NCI-H774 (cell line): ENCODE measurements at regions not wholly inside any gene's neighbourhood (a gene's known extent, or its start where the extent isn't known, plus 50 kb on each side); places are given as distances from the start of the nearest gene placed in this dataset.
"Not testable (repeated sequence)": the region's sequence is repeated elsewhere in the genome, so short reads cannot be mapped to it uniquely, and the experiment has no call there.

ENCODE experiments used
- DNase-seq: peaks from one replicate; lab custom pipeline; 2025; lab: John Stamatoyannopoulos, UW

DNA sequence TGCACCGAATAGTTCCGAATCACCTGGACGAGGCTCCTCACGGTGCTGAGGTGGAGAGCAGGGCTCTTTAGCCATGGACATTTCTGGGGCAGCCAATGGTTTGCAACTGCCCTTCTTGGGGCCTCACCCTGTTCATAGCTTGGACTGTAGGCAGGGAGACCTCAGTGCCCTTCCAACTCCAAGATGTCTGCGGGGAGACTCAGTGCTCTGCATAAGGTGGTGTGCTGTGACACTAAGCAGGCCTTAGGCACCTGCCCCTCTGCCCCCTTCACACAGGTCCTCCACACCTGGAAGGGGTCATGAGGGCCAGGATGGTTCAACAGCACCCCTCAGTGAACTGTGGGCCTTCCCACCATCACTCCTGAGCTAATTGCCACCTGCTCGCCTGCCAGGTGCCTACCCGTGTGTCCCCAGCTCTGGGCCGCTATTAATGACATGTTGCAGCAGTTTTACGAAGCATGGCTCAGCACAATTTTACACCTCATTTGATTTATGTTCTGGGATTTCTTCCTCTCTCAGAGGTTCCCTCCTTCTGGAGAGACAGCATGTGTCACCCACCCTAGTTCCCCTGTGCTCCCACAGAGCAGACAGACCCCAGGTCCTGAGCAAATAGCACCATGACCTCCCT lies 101.2 kb upstream of the SMAD3 start:
- no peak for DNase-seq

- no peak for DNase-seq
These were observed 100.6 kb upstream of the SMAD3 start for GRCh38 chr15:66964791-66965190.

DNA sequence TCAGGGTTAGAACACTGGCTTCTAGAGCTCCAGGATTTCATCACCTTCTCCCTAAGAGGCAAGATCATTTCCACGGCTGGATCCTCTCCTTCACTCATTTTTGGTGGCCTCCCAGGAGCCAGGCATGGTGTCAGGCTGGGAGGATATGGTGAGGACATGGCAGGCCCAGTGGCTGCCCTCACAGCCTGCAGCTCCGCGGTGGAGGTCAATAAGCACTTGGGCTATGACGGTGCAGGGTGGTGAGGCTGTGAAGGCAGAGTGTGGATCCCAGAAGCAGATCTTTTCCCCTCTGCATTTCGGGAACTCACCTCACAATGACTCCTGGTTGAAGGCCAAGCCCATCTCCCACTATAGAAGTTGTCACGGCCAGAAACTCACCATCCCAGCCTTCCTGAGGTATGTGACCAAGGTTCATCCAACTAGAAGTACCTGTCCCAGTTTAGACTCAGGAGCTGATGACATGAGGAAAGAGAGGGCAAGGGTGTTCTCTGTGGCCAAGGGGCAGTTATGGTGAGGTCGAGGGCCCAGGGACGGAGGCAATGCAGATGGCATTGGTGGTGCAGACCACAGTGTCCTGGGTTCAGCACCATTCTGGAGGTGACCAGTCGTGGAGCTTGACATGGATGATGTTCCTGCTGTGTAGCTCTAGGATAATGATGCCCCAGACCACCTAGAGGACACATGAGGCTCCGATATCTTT lies 100.1 kb upstream of the SMAD3 start:
- DNase-seq: no peak

DNA sequence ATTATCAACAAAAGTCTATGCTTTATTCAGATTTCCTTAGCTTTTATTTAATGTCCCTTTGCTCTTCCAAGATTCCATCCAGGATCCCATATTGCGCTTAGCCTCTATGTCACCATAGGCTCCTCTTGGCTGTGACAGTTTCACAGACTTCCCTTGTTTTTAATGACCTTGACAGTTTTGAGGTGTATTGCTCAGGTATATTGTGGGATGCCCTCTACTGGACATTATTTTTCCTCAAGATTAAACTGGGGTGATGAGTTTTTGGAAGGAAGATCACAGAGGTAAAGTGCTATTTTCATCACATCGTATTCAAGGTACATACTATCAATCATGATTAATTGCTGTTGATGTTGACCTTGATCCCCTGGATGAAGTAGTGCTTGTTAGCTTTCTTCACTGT lies 99.1 kb upstream of the SMAD3 start:
- DNase-seq: no peak

DNA sequence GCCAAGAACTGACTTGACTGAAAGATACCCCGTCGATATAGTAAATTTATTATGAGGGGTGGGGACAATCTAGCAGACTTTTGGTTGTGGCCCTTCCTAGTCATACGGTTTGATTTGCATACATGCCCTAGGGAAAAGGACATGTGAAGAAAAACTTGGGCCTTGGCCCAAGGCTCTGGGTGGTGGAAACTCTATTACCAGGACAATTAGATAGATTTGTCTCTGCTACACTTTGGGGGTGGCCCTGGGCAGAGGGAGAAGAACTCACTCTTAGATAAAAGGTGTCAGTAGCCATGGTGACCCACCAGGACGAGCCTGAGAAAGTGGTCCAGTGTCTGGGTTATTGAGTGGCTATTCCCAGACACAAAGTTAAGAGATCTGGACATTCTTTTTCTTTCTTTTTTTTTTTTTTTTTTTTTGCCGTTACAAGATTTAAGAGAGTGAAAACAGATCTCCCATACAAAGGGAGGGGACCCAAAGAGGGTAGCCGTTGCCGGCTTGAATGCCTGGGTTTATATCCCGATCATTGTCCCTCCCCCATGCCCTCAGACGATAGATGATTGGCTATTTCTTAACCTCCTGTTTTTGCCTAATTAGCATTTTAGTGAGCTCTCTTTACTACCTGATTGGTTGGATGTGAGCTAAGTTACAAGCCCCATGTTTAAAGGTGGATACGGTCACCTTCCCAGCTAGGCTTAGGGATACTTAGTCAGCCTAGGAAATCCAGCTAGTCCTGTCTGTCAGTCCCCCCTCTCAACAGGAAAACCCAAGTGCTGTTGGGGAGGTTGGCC lies 96.4 kb upstream of the SMAD3 start:
- DNase-seq: no peak

- not testable (repeated sequence) for DNase-seq
These were observed 91.3 kb upstream of the SMAD3 start for GRCh38 chr15:66974131-66974530.

DNA sequence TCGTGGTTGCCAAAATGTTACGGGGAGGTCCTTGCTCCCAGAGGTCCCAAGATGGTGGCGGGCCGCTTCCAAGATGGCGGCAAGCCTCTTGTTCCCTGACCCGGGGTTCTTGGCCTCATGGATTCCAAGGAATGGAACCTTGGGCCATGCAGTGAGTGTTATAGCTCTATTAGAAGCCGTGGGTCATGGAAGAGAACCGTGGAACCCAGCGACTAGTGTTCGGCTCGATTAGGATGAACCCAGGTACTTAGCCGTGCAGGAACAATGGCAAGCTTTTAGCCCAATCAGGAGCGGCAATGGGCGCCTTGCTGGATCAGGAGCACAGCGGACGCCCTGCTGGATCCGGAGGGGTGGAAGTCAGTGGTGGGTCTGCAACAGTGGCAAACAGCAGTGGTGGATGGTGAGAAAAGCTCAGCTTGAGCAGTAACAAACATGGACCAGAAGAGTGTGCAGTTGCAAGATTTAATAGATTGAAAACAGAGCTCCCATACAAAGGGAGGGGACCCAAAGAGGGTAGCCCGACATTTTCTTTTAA lies 89.2 kb upstream of the SMAD3 start:
- DNase-seq: not testable (repeated sequence)

DNA sequence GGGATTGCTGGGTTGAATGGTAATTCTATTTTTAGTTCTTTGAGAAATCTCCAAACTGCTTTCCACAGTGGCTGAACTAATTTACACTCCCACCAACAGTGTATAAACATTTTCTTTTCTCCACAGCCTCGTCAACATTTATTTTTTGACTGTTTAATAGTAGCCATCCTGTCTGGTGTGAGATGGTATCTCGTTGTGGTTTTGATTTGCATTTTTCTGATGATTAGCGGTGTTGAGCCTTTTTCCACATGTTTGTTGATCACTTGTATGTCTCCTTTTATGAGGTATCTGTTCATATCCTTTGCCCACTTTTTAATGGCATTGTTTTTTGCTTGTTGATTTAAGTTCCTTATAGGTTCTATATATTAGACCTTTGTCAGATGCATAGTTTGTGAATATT lies 85.1 kb upstream of the SMAD3 start:
- not testable (repeated sequence) for DNase-seq

GRCh38 chr15:66981771-66982170 lies 83.6 kb upstream of the SMAD3 start:
- DNase-seq: no peak

GRCh38 chr15:66982250-66982649 lies 83.2 kb upstream of the SMAD3 start:
- no peak for DNase-seq

GRCh38 chr15:66982816-66983215 lies 82.6 kb upstream of the SMAD3 start:
- DNase-seq: no peak

DNA sequence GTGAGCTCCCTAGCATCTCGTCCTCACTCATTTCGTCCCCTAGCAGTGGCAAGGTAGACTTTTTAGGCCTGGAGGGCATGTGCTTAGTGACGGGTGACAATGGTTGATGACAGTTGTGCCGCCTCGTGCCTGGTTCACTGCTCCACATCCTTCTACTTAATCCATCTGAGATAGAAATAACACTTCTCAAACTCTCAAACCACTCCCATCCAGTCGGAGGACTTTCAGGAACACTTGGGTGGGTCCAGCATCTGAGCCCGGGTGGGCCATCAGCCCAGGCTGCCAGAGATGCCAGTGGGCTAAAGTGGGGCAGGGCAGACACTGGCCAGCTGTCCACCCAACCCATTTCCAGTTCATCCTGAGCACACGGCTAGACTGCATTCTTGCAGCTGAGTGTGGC lies 79.7 kb upstream of the SMAD3 start:
- DNase-seq: no peak

DNA sequence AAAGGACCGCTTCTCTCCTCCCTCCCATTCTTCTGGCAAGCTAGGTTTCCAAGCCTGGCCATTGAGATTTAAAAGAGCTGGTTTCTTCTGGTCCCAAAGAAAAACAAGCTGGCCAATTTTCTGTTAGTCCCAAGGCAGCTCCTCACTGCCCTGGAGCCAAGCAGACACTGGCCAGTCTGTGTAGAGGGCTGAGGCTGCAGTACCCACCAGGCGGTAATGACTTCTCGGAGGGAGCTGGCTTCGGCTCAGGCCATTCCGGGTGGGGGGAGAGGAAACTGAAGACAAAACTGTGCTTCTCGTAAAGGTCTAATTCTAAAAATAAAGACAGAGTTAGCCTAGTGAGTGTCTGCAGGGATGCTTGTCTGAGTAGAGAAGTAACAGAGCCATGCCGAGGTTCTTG lies 78.5 kb upstream of the SMAD3 start:
- no peak for DNase-seq

GRCh38 chr15:66993090-66993489 lies 72.3 kb upstream of the SMAD3 start:
- no peak for DNase-seq

- DNase-seq: no peak
These were observed 71.3 kb upstream of the SMAD3 start for GRCh38 chr15:66993874-66994696.

DNA sequence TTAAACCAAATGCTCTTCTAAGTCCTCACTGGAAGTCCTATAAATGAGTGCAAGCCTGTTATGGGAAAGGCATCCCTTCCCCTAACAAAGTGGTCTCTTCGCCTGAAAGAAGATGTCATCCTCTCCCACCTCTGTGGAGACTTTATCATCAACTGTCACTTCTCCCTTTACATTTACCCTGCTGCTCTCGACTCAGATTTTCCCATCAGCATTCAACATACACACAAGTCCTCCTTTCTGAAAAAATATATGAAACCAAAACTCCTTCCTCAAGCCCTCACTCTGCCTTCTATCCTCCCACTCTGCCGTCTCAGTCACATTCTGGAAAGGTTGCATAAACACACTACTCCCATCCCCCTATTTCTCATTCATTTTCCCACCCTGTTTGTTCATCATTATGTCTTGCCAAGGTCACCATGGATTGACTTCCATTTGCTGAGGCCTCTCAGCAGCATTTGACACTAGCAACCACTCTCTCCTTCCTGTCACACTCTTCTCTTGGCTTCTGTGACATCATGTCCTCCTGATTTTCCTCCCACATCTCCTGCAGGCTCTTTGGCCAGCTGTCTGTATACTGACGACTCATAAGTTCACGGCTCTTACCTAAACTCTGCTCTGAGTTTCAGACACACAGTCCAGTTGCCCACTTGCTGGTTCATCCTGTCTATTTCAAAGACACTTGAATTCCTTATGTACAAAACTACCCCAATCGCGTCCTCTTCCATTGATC lies 70.3 kb upstream of the SMAD3 start:
- DNase-seq: no peak

DNA sequence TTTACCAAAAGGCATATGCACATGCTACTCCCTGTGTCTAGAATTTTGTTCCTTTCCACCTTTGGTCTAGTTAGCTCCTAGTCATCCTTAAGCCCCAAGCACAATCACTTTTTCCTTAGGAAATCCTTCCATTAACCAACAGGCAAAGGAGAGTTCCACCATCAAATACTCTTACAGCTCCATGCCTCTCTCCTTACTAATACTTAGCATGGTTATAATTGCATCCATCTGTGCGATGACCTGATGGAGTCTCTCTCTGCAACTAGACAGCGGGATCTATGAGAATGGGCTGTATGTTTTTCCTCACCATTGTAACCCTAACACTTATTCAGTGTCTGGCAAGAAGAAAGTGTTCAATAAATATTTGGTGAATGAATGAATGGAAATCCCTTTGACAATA lies 69.3 kb upstream of the SMAD3 start:
- no peak for DNase-seq

GRCh38 chr15:66997212-66997611 lies 68.2 kb upstream of the SMAD3 start:
- no peak for DNase-seq

DNA sequence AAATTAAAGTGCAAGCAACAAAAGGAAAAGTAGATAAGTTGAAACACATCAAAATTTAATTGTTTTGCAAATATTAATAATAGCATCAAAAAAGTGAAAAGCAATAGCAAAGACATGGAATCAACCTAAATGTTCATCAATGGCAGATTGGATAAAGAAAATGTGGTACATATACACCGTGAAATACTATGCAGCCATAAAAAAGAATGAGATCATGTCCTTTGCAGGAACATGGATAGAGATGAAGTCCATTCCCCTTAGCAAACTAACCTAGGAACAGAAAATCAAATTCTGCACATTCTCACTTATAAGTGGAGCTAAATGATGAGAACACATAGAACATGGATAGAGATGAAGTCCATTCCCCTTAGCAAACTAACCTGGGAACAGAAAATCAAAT lies 67.2 kb upstream of the SMAD3 start:
- not testable (repeated sequence) for DNase-seq

- no peak for DNase-seq
These were observed 66.1 kb upstream of the SMAD3 start for GRCh38 chr15:66999046-66999968.
